Skeletal muscle satellite cell (primary cell): ENCODE measurements at regions not wholly inside any gene's neighbourhood (a gene's known extent, or its start where the extent isn't known, plus 50 kb on each side); places are given as distances from the start of the nearest gene placed in this dataset.

Experiments used
- H3K27me3 ChIP-seq: 2 replicates; pipeline ENCODE4 v1.7.0; 2013; ENCODE audit warnings: low read length; ENCODE audit not compliant: control insufficient read depth, insufficient read depth
- H3K36me3 ChIP-seq: 2 replicates; pipeline ENCODE4 v1.7.0; 2013; ENCODE audit warnings: mild to moderate bottlenecking, control low read depth, low read length; ENCODE audit not compliant: insufficient read depth
- H3K4me1 ChIP-seq: 2 replicates; pipeline ENCODE4 v1.7.0; 2013; ENCODE audit warnings: low read length; ENCODE audit not compliant: control insufficient read depth, insufficient read depth
- H3K4me2 ChIP-seq: 2 replicates; pipeline ENCODE4 v1.7.0; 2013; ENCODE audit warnings: mild to moderate bottlenecking, low read length
- H3K4me3 ChIP-seq: 2 replicates; pipeline ENCODE4 v1.7.0; 2013; ENCODE audit warnings: low read length
- H3K9ac ChIP-seq: 2 replicates; pipeline ENCODE4 v1.7.0; 2013; ENCODE audit warnings: mild to moderate bottlenecking, low read depth, low read length, moderate library complexity
- H3K9me3 ChIP-seq: replicated peaks from 2 replicates; pipeline ENCODE4 v1.7.0; 2013; ENCODE audit warnings: mild to moderate bottlenecking, control low read depth, low read length

GRCh38 chr13:44270150-44270549 is 103.5 kb upstream of the SERP2 start:
- Histone ChIP-seq H3K9ac (no peak overlapping the region), H3K9me3 (no peaks in the 10 kb centered on the region), H3K4me3 (no peak overlapping the region), H3K27me3 (no peaks in the 10 kb centered on the region), H3K4me2 (no peak overlapping the region), H3K36me3 (no peaks in the 10 kb centered on the region), H3K4me1 (peaks cover 57% of the 10 kb centered on the region)

GRCh38 chr13:44271031-44271455 is 102.6 kb upstream of the SERP2 start:
- H3K4me2 ChIP-seq, result peak overlapping the region; percentile 2
- H3K36me3 ChIP-seq, result no peaks in the 10 kb centered on the region
- no peaks in the 10 kb centered on the region for H3K9me3 ChIP-seq
- no peaks in the 10 kb centered on the region for H3K27me3 ChIP-seq
- peaks cover 58% of the 10 kb centered on the region for H3K4me1 ChIP-seq
- peak overlapping the region; percentile 1 for H3K9ac ChIP-seq
- H3K4me3 ChIP-seq, result no peak overlapping the region

- no peaks in the 10 kb centered on the region for H3K36me3 ChIP-seq
- no peaks in the 10 kb centered on the region for H3K27me3 ChIP-seq
- no peaks in the 10 kb centered on the region for H3K9me3 ChIP-seq
- no peak overlapping the region for H3K4me3 ChIP-seq
- H3K4me1 ChIP-seq, result peaks cover 58% of the 10 kb centered on the region
- H3K4me2 ChIP-seq, result peak overlapping the region; percentile 2
- peak overlapping the region; percentile 1 for H3K9ac ChIP-seq
These were observed 102.2 kb upstream of the SERP2 start for GRCh38 chr13:44271473-44271872.

GRCh38 chr13:44271915-44272341 is 101.7 kb upstream of the SERP2 start:
- no peaks in the 10 kb centered on the region for H3K36me3 ChIP-seq
- peaks cover 58% of the 10 kb centered on the region for H3K4me1 ChIP-seq
- no peaks in the 10 kb centered on the region for H3K27me3 ChIP-seq
- no peaks in the 10 kb centered on the region for H3K9me3 ChIP-seq
- no peak overlapping the region for H3K9ac ChIP-seq
- no peak overlapping the region for H3K4me3 ChIP-seq
- no peak overlapping the region for H3K4me2 ChIP-seq

- no peaks in the 10 kb centered on the region for H3K27me3 ChIP-seq
- no peak overlapping the region for H3K9ac ChIP-seq
- no peak overlapping the region for H3K4me3 ChIP-seq
- no peak overlapping the region for H3K4me2 ChIP-seq
- H3K4me1 ChIP-seq, result peaks cover 52% of the 10 kb centered on the region
- H3K36me3 ChIP-seq, result no peaks in the 10 kb centered on the region
- no peaks in the 10 kb centered on the region for H3K9me3 ChIP-seq
These were observed 100.9 kb upstream of the SERP2 start for GRCh38 chr13:44272692-44273091.

- no peaks in the 10 kb centered on the region for H3K9me3 ChIP-seq
- no peak overlapping the region for H3K9ac ChIP-seq
- no peak overlapping the region for H3K4me3 ChIP-seq
These were observed 100.4 kb upstream of the SERP2 start for GRCh38 chr13:44273216-44273615.

GRCh38 chr13:44273991-44274770 is 99.4 kb upstream of the SERP2 start:
- Histone ChIP-seq H3K9ac (peak overlapping the region; percentile 77), H3K4me3 (peak overlapping the region; percentile 58), H3K9me3 (no peaks in the 10 kb centered on the region), H3K27me3 (no peaks in the 10 kb centered on the region), H3K4me2 (peak overlapping the region; percentile 79), H3K36me3 (no peaks in the 10 kb centered on the region), H3K4me1 (peaks cover 38% of the 10 kb centered on the region)

More at GRCh38 chr13:44273216-44273615, 100.4 kb upstream of the SERP2 start:
- H3K36me3 ChIP-seq, result no peaks in the 10 kb centered on the region
- H3K4me1 ChIP-seq, result peaks cover 47% of the 10 kb centered on the region
- no peaks in the 10 kb centered on the region for H3K27me3 ChIP-seq
- no peak overlapping the region for H3K4me2 ChIP-seq

GRCh38 chr13:44274771-44275205 is 98.8 kb upstream of the SERP2 start:
- no peaks in the 10 kb centered on the region for H3K36me3 ChIP-seq
- peaks cover 37% of the 10 kb centered on the region for H3K4me1 ChIP-seq
- no peaks in the 10 kb centered on the region for H3K27me3 ChIP-seq
- peak overlapping the region; percentile 79 for H3K4me2 ChIP-seq
- H3K9me3 ChIP-seq, result no peaks in the 10 kb centered on the region
- H3K9ac ChIP-seq, result peak overlapping the region; percentile 61
- peak overlapping the region; percentile 45 for H3K4me3 ChIP-seq

GRCh38 chr13:44275381-44275780 is 98.2 kb upstream of the SERP2 start:
- H3K27me3 ChIP-seq, result no peaks in the 10 kb centered on the region
- no peaks in the 10 kb centered on the region for H3K9me3 ChIP-seq
- H3K36me3 ChIP-seq, result no peaks in the 10 kb centered on the region
- peaks cover 36% of the 10 kb centered on the region for H3K4me1 ChIP-seq
- H3K9ac ChIP-seq, result no peak overlapping the region
- no peak overlapping the region for H3K4me2 ChIP-seq
- H3K4me3 ChIP-seq, result no peak overlapping the region

- Histone ChIP-seq H3K4me1 (peaks cover 29% of the 10 kb centered on the region), H3K4me2 (no peak overlapping the region), H3K9me3 (no peaks in the 10 kb centered on the region), H3K27me3 (no peaks in the 10 kb centered on the region), H3K36me3 (no peaks in the 10 kb centered on the region), H3K9ac (no peak overlapping the region), H3K4me3 (no peak overlapping the region)
These were observed 97.6 kb upstream of the SERP2 start for GRCh38 chr13:44276061-44276460.

GRCh38 chr13:44277459-44277858 is 96.2 kb upstream of the SERP2 start:
- Histone ChIP-seq H3K36me3 (no peaks in the 10 kb centered on the region), H3K9ac (no peak overlapping the region), H3K27me3 (peaks cover 2% of the 10 kb centered on the region), H3K4me1 (peaks cover 17% of the 10 kb centered on the region), H3K9me3 (no peaks in the 10 kb centered on the region), H3K4me3 (no peak overlapping the region), H3K4me2 (no peak overlapping the region)

- no peak overlapping the region for H3K9ac ChIP-seq
- H3K4me1 ChIP-seq, result peaks cover 17% of the 10 kb centered on the region
- H3K36me3 ChIP-seq, result no peaks in the 10 kb centered on the region
- H3K9me3 ChIP-seq, result no peaks in the 10 kb centered on the region
- H3K4me2 ChIP-seq, result no peak overlapping the region
- H3K4me3 ChIP-seq, result no peak overlapping the region
- H3K27me3 ChIP-seq, result peaks cover 5% of the 10 kb centered on the region
These were observed 95.5 kb upstream of the SERP2 start for GRCh38 chr13:44278166-44278565.
